Endothelial cell of umbilical vein (primary cell): ENCODE measurements at regions not wholly inside any gene's neighbourhood (a gene's known extent, or its start where the extent isn't known, plus 50 kb on each side); places are given as distances from the start of the nearest gene placed in this dataset.

Source experiments
- BruUV-seq: library from RNA; stranded (reverse); fragments of 400-500 nt; replicated peaks from 2 replicates; lab custom pipeline; 2021; lab: Mats Ljungman, UMichigan
- CTCF ChIA-PET: fragments of 300-600, 350-600 bp; sonication (Branson Sonifier 250); formaldehyde crosslinking; loops from one replicate; lab custom pipeline; 2021; ENCODE audit warnings: antibody characterized with exemption, inconsistent platforms; lab: Charles Lee
- POLR2A ChIA-PET: fragments of 300-600, 350-600 bp; sonication (Branson Sonifier 250); formaldehyde crosslinking; loops from one replicate; lab custom pipeline; 2021; ENCODE audit warnings: antibody characterized with exemption, inconsistent platforms; lab: Charles Lee
- DNase-seq: peaks from one replicate; pipeline ENCODE4 v3.0.0-alpha.2; 2011; ENCODE audit warnings: low read depth, low spot score
- FAIRE-seq: peaks from 2 replicates; lab custom pipeline; 2011; peaks lifted over from hg19 to GRCh38; lab: Jason Lieb, UNC
- H2AFZ ChIP-seq: 2 replicates; pipeline ENCODE4 v1.6.0; 2012; ENCODE audit warnings: low read depth, low read length, control low read depth, inconsistent platforms
- H3K27ac ChIP-seq: 2 replicates; pipeline ENCODE4 v1.5.1; 2011; ENCODE audit warnings: low read depth, mild to moderate bottlenecking, control low read depth, low read length, moderate library complexity; ENCODE audit not compliant: insufficient read depth
- H3K27me3 ChIP-seq, 2 experiments: 2 replicates each; pipeline versions ENCODE4 v1.6.0 to v1.6.1; 2011; ENCODE audit warnings: low read length in 2 of 2, mixed read lengths in 1 of 2; ENCODE audit not compliant: control insufficient read depth in 2 of 2, insufficient read depth in 2 of 2
- H3K36me3 ChIP-seq, 2 experiments: 2 replicates in 1 of 2; 3 replicates in 1 of 2; pipeline ENCODE4 v1.5.1; 2011; ENCODE audit warnings: low read length in 2 of 2, mild to moderate bottlenecking in 1 of 2, moderate library complexity in 1 of 2; ENCODE audit not compliant: control insufficient read depth in 2 of 2, insufficient read depth in 2 of 2; ENCODE audit errors: extremely low read depth in 1 of 2
- H3K4me1 ChIP-seq: 3 replicates; pipeline ENCODE4 v1.5.1; 2011; ENCODE audit warnings: mild to moderate bottlenecking, low read length; ENCODE audit not compliant: control insufficient read depth, insufficient read depth; ENCODE audit errors: extremely low read depth
- H3K4me2 ChIP-seq: 2 replicates; pipeline ENCODE4 v1.6.1; 2011; ENCODE audit warnings: low read length, control low read depth, mixed read lengths; ENCODE audit not compliant: insufficient read depth
- H3K4me3 ChIP-seq, 3 experiments: fragments of 200-600 bp in 1 of 3; sonication (generic), shearing (Covaris generic) in 1 of 3; replicated peaks in 1 of 3; 2 replicates each; pipeline ENCODE4 v1.5.1; 2011 to 2016; ENCODE audit warnings: control low read depth in 3 of 3, low read length in 3 of 3, mild to moderate bottlenecking in 2 of 3, inconsistent platforms in 1 of 3, low read depth in 1 of 3, moderate library complexity in 1 of 3; ENCODE audit not compliant: insufficient read depth in 1 of 3
- H3K79me2 ChIP-seq: 2 replicates; pipeline ENCODE4 v1.6.0; 2012; ENCODE audit warnings: low read length, inconsistent platforms; ENCODE audit not compliant: control insufficient read depth, insufficient read depth
- H3K9ac ChIP-seq: replicated peaks from 2 replicates; pipeline ENCODE3; 2011; ENCODE audit warnings: low read length, control low read depth; ENCODE audit not compliant: insufficient read depth; ENCODE audit errors: extremely low read depth
- H3K9me1 ChIP-seq: replicated peaks from 3 replicates; pipeline ENCODE4 v1.6.0; 2011; ENCODE audit warnings: mild to moderate bottlenecking, low read length; ENCODE audit not compliant: control insufficient read depth, insufficient read depth; ENCODE audit errors: extremely low read depth
- H3K9me3 ChIP-seq: replicated peaks from 2 replicates; pipeline ENCODE4 v1.5.1; 2012; ENCODE audit warnings: low read length, inconsistent platforms; ENCODE audit not compliant: control insufficient read depth, insufficient read depth
- H4K20me1 ChIP-seq: replicated peaks from 2 replicates; pipeline ENCODE3; 2011; ENCODE audit warnings: mild to moderate bottlenecking, low read length; ENCODE audit not compliant: control insufficient read depth, insufficient read depth; ENCODE audit errors: extremely low read depth
- EZH2 ChIP-seq: IDR thresholded peaks from 2 replicates; pipeline ENCODE4 v1.6.1; 2012; ENCODE audit warnings: borderline replicate concordance, low read depth, mild to moderate bottlenecking, moderate library complexity, low read length, inconsistent platforms; ENCODE audit not compliant: severe bottlenecking
- FOS ChIP-seq: IDR thresholded peaks from 2 replicates; pipeline ENCODE4 v1.6.1; 2011; ENCODE audit warnings: mild to moderate bottlenecking, low read length, moderate library complexity, borderline replicate concordance; ENCODE audit not compliant: insufficient read depth
- GATA2 ChIP-seq: IDR thresholded peaks from 2 replicates; pipeline ENCODE4 v1.7.0; 2011; ENCODE audit warnings: low read depth, mild to moderate bottlenecking, moderate library complexity, mixed read lengths, low read length; ENCODE audit not compliant: insufficient read length, insufficient read depth
- JUN ChIP-seq: IDR thresholded peaks from 2 replicates; pipeline ENCODE4 v1.6.1; 2011; ENCODE audit warnings: borderline replicate concordance, low read depth; ENCODE audit not compliant: insufficient read length, insufficient read depth
- MYC ChIP-seq: IDR thresholded peaks from one replicate; pipeline ENCODE4 v1.6.1; 2011; ENCODE audit warnings: mild to moderate bottlenecking, low read depth, low read length
- POLR2A ChIP-seq: IDR thresholded peaks from 2 replicates; pipeline ENCODE4 v1.6.1; 2012; ENCODE audit warnings: low read depth, mild to moderate bottlenecking, control low read depth, low read length
- POLR2AphosphoS5 ChIP-seq: IDR thresholded peaks from 2 replicates; pipeline ENCODE4 v1.6.1; 2012; ENCODE audit warnings: low read depth, mild to moderate bottlenecking, control low read depth, low read length, moderate library complexity; ENCODE audit not compliant: insufficient read depth
- dilution Hi-C: fragments of 300-500 bp; cut with MboI; formaldehyde crosslinking; loops from one replicate; pipeline ENCODE4 v1.15.0; 2019; ENCODE audit warnings: low sequenced_read_pairs; ENCODE audit not compliant: extremely low pct_ligation_motif_present
- intact Hi-C: fragments of 100-400 bp; cut with micrococcal nuclease; formaldehyde crosslinking; loops from one replicate; pipeline ENCODE4 v1.10.0; 2022
- TF ChIP-seq, protein P1 (sequence below), 2 donors: IDR thresholded peaks; 1 replicate in 1 of 2; 2 replicates in 1 of 2; pipeline ENCODE4 v1.5.1; 2011; ENCODE audit warnings: low read length in 2 of 2, mild to moderate bottlenecking in 2 of 2, moderate library complexity in 2 of 2, control low read depth in 1 of 2, inconsistent platforms in 1 of 2, low read depth in 1 of 2; ENCODE audit not compliant: insufficient read depth in 1 of 2; ENCODE audit errors: extremely low read depth in 1 of 2
- TF ChIP-seq, protein P2 (sequence below): IDR thresholded peaks from 2 replicates; pipeline ENCODE4 v1.6.1; 2011; ENCODE audit not compliant: insufficient read depth, insufficient read length

DNA sequence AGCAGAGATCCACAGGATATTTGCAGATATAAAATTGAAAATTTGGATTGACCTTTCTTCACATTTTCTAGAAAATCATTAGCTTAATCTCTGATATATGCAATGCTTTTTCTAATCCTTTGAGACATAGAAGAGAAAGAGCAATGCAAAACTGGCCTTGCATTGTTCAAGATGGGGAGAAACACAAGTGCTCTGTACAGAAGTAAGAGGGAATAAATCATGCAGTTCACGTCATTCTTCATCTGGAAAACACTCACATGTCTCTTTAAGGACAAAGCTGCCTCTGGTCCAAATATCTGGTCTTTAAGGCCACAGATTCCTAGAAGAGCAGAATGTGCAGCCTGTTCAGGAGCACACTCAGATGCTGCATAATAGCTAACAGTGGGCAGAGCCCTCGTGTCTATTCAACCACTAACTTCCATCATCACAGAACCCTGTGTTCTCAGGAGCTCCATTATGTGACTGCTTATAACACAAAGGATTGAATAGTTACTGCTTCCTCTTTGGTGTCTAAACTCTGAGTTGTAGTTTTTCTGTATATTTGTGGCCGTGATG is 277.5 kb downstream of the PLK2 start:
- ChIA-PET CTCF (interaction anchor here (1.1 to 2.1 kb wide), 3 partner anchors 9 to 403 kb away, joined by 4 to 5 read pairs (median 5); no protein-coding TSS in a partner anchor), POLR2A (no interaction called here)
- peak overlapping the region; percentile 70 for H2AFZ ChIP-seq
- no peaks in the 10 kb centered on the region for H3K9me3 ChIP-seq
- BruUV-seq, result no TSS peak
- no peaks in the 10 kb centered on the region for H3K9me1 ChIP-seq
- dilution Hi-C loops (no loop called here), intact Hi-C loops (no loop called here)
- H3K27ac ChIP-seq, result no peak overlapping the region
- H4K20me1 ChIP-seq, result no peaks in the 10 kb centered on the region
- no peaks in the 10 kb centered on the region for H3K79me2 ChIP-seq
- no peak overlapping the region for H3K9ac ChIP-seq
- peaks cover 20% of the 10 kb centered on the region for H3K4me1 ChIP-seq
- no peaks in the 10 kb centered on the region for H3K36me3 ChIP-seq
- DNase-seq (peak; percentile 36), FAIRE-seq (no peak)
- no peak overlapping the region for H3K4me2 ChIP-seq
- TF ChIP-seq POLR2AphosphoS5, result no peak
- no peak for TF ChIP-seq EZH2
- no peak for TF ChIP-seq GATA2
- no peak for TF ChIP-seq JUN
- TF ChIP-seq, protein P1, sequence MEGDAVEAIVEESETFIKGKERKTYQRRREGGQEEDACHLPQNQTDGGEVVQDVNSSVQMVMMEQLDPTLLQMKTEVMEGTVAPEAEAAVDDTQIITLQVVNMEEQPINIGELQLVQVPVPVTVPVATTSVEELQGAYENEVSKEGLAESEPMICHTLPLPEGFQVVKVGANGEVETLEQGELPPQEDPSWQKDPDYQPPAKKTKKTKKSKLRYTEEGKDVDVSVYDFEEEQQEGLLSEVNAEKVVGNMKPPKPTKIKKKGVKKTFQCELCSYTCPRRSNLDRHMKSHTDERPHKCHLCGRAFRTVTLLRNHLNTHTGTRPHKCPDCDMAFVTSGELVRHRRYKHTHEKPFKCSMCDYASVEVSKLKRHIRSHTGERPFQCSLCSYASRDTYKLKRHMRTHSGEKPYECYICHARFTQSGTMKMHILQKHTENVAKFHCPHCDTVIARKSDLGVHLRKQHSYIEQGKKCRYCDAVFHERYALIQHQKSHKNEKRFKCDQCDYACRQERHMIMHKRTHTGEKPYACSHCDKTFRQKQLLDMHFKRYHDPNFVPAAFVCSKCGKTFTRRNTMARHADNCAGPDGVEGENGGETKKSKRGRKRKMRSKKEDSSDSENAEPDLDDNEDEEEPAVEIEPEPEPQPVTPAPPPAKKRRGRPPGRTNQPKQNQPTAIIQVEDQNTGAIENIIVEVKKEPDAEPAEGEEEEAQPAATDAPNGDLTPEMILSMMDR (IDR thresholded peaks at IDR 0.05; ENCODE audit: extremely low read depth in 1 of 2, insufficient read depth in 1 of 2, low read depth in 1 of 2, low read length in 2 of 2), result no peak
- TF ChIP-seq, protein P2, sequence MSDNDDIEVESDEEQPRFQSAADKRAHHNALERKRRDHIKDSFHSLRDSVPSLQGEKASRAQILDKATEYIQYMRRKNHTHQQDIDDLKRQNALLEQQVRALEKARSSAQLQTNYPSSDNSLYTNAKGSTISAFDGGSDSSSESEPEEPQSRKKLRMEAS, result no peak
- no peak for TF ChIP-seq POLR2A
- no peak for TF ChIP-seq MYC
- no peak for TF ChIP-seq FOS
- no peak overlapping the region for H3K4me3 ChIP-seq
- no peaks in the 10 kb centered on the region for H3K27me3 ChIP-seq
